AG10803 (cell line): ENCODE measurements at regions not wholly inside any gene's neighbourhood (a gene's known extent, or its start where the extent isn't known, plus 50 kb on each side); places are given as distances from the start of the nearest gene placed in this dataset.

ENCODE experiments used
- DNase-seq: peaks from one replicate; pipeline ENCODE4 v3.0.0; 2010; ENCODE audit warnings: low read depth
- H3K4me3 ChIP-seq: 2 replicates; pipeline ENCODE4 v1.5.1; 2011; ENCODE audit warnings: mild to moderate bottlenecking, low read length, control low read depth
- TF ChIP-seq, protein P1 (sequence below): conservative IDR thresholded peaks from 2 replicates; pipeline ENCODE4 v1.5.1; 2011; ENCODE audit warnings: mild to moderate bottlenecking, low read length, control low read depth, inconsistent platforms

GRCh38 chr6:156379392-156380289, 397.5 kb upstream of the ARID1B start:
- no peak for DNase-seq
- TF ChIP-seq, protein P1, sequence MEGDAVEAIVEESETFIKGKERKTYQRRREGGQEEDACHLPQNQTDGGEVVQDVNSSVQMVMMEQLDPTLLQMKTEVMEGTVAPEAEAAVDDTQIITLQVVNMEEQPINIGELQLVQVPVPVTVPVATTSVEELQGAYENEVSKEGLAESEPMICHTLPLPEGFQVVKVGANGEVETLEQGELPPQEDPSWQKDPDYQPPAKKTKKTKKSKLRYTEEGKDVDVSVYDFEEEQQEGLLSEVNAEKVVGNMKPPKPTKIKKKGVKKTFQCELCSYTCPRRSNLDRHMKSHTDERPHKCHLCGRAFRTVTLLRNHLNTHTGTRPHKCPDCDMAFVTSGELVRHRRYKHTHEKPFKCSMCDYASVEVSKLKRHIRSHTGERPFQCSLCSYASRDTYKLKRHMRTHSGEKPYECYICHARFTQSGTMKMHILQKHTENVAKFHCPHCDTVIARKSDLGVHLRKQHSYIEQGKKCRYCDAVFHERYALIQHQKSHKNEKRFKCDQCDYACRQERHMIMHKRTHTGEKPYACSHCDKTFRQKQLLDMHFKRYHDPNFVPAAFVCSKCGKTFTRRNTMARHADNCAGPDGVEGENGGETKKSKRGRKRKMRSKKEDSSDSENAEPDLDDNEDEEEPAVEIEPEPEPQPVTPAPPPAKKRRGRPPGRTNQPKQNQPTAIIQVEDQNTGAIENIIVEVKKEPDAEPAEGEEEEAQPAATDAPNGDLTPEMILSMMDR, result no peak
- no peak overlapping the region for H3K4me3 ChIP-seq

DNA sequence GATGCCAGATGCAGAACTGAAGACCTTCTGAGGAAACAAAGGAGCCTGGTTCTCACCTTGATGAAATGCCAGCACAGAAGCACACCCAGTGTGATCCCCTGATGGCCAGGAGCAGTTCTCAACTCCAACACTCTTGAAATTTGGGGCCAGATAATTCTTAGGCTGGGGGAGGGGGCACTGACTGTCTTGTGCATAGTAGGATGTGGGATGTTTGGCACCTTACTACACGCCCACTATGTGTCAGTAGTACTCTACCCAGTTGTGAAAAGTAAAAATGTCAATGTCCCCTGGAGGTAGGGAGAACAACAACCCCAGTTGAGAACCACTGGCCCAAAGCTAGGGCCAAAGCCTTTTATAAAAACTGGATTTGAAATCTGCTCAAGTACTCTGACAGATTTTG, 398.3 kb upstream of the ARID1B start:
- TF ChIP-seq, protein P1, result no peak
- no peak for DNase-seq
- no peak overlapping the region for H3K4me3 ChIP-seq

DNA sequence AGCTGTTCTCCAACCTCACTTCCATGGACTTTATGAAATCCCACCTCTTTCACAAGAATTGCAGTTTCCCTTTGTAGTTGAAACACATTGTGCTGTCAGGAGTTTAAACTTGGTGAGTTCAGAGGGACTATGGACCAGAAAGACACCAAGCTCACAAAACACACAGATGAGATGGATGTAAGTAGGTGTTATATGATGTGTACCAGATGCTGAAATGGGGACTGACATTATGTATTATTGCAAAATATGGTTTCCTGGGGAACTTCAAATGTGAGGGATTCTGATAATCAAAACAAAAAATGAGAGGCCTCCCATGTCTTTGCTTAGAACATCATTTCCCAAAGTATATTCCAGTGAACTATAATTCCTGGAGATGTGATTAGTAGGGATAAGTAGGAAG, 401.1 kb upstream of the ARID1B start:
- no peak for DNase-seq

DNA sequence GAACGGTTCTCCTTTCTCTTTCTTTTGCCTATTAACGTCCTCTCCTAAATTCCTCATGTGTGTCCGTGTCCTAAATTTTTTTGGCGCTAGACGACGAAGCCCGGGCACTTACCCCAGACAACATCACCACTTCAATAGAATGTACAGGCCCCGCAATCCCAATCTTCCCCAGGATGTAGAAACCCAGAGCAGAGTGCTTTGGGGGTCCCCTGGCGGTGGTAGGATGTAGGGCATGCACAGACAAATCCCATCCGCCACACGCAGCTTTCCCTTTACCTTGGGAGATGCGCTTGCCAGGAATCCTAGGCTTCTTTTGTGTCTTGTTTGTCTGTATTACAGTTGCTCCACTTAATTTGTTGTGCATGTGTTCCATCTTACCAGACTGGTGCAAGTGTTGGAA, 417.3 kb upstream of the ARID1B start:
- TF ChIP-seq, protein P1, result no peak
- DNase-seq, result no peak

More for the DNA sequence above, 401.1 kb upstream of the ARID1B start:
- TF ChIP-seq, protein P1, result no peak
- no peak overlapping the region for H3K4me3 ChIP-seq

DNA sequence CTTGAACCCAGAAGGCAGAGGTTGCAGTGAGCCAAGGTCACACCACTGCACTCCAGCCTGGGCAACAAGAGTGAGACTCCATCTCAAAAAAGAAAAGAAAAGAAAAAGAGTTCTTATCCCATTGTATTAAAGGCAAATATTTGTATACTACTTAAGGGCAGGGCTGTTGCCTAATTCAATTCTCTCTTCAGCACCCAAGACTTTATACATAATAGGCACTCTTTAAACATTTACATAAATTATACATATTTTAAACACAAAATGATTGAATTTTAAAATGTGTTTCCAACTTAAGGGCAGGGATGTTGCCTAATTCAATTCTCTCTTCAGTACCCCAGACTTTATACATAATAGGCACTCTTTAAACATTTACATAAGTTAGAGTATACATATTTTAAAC, 424.3 kb upstream of the ARID1B start:
- no peak for DNase-seq
- H3K4me3 ChIP-seq, result no peak overlapping the region
- TF ChIP-seq, protein P1, result no peak

More for the DNA sequence above, 417.3 kb upstream of the ARID1B start:
- no peak overlapping the region for H3K4me3 ChIP-seq

- DNase-seq, result no peak
- TF ChIP-seq, protein P1, result no peak
- H3K4me3 ChIP-seq, result no peak overlapping the region
Observed at GRCh38 chr6:156351346-156351966, 425.7 kb upstream of the ARID1B start.

GRCh38 chr6:156350337-156350736, 426.8 kb upstream of the ARID1B start:
- no peak overlapping the region for H3K4me3 ChIP-seq
- no peak for DNase-seq
- TF ChIP-seq, protein P1, result no peak
